ENCODE measurements at regions not wholly inside any gene's neighbourhood (a gene's known extent, or its start where the extent isn't known, plus 50 kb on each side); places are given as distances from the start of the nearest gene placed in this dataset.
"Not testable (repeated sequence)": the region's sequence is repeated elsewhere in the genome, so short reads cannot be mapped to it uniquely, and the experiment has no call there.

DNA sequence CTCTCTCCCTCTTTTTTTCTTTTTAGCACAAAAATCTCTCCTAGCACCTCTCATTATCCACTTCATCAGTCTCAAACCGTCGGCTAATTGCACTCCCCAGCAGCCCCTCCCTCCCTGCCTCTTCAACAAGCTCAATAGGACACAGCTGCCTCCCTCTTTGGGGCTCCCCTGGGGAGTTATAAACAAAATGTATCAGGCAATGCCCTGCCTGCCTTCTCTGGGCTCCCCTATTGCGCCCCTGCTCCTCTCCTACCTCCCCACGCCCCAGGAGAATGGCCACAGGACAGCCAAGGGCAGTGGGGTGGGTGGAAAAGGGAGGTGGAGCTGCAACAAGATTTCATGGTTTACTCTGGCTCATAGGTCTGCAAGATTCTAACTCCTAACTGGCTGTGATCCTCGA, 147.1 kb upstream of the GRIK3 start:
- H3K4me1 Mint-ChIP-seq (ENCODE audit: low read depth) = no peaks in the 10 kb centered on the region
- H3K4me3 Mint-ChIP-seq (ENCODE audit: low read depth) = no peak overlapping the region
- H3K27ac Mint-ChIP-seq = no peak overlapping the region
- no peak for DNase-seq (ENCODE audit: low spot score, unreplicated experiment)
- no peaks in the 10 kb centered on the region for H3K9me3 Mint-ChIP-seq (ENCODE audit: low read depth)
- TF ChIP-seq, protein P1, sequence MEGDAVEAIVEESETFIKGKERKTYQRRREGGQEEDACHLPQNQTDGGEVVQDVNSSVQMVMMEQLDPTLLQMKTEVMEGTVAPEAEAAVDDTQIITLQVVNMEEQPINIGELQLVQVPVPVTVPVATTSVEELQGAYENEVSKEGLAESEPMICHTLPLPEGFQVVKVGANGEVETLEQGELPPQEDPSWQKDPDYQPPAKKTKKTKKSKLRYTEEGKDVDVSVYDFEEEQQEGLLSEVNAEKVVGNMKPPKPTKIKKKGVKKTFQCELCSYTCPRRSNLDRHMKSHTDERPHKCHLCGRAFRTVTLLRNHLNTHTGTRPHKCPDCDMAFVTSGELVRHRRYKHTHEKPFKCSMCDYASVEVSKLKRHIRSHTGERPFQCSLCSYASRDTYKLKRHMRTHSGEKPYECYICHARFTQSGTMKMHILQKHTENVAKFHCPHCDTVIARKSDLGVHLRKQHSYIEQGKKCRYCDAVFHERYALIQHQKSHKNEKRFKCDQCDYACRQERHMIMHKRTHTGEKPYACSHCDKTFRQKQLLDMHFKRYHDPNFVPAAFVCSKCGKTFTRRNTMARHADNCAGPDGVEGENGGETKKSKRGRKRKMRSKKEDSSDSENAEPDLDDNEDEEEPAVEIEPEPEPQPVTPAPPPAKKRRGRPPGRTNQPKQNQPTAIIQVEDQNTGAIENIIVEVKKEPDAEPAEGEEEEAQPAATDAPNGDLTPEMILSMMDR (IDR thresholded peaks at IDR 0.05; ENCODE audit: unreplicated experiment) = no peak
- H3K36me3 Mint-ChIP-seq (ENCODE audit: insufficient read depth) = no peaks in the 10 kb centered on the region
- H3K27me3 Mint-ChIP-seq = peaks cover 3% of the 10 kb centered on the region

DNA sequence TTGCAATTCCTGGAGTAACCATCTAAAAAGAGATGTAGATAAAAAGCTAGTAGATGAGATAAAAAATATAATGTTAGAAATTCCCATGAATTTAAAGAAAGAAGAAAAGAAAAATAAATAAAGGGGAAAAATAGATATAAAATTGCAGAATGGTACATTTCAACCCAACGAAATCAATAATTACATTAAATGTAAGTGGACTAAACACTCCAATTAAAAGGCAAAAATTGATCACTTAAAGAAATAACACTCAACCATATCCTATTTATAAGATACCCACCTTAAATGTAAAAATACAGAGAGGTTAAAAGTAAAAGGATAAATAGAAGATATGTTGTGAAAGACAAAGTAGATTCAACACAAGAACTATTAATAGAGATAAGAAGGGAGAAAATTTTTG, 150.5 kb upstream of the GRIK3 start:
- Mint-ChIP-seq H3K36me3 (ENCODE audit: insufficient read depth) (no peaks in the 10 kb centered on the region), H3K27me3 (no peaks in the 10 kb centered on the region), H3K4me3 (ENCODE audit: low read depth) (no peak overlapping the region), H3K9me3 (ENCODE audit: low read depth) (no peaks in the 10 kb centered on the region), H3K27ac (no peak overlapping the region), H3K4me1 (ENCODE audit: low read depth) (peaks cover 2% of the 10 kb centered on the region)
- DNase-seq (ENCODE audit: low spot score, unreplicated experiment) = no peak
- TF ChIP-seq, protein P1 (IDR thresholded peaks at IDR 0.05; ENCODE audit: unreplicated experiment) = no peak

DNA sequence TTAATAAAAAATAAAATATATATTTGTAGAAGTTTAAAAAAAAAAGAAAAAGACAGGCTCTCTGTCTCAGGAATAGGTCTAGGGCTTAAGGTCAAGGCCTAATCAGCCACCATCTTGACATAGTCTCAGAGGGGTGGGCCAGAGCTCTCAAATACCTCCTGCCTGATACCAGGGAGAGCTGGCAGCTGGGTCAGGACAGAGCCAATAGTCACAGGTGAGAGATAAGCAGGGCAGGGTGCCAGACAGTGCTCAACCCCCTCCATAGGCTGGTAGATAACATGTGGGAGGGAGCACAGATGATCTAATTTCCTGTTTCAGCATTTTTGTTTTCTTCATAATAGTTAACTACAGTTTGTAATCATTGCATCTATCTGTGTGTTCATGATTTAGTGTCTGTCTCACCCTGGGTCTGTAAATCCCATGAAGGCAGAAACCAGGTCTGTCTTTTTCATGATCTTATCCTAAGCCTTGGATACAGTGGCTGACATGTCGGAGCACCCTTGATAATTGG, 152.0 kb upstream of the GRIK3 start:
- Mint-ChIP-seq H3K4me1 (ENCODE audit: low read depth) (peaks cover 2% of the 10 kb centered on the region), H3K9me3 (ENCODE audit: low read depth) (no peaks in the 10 kb centered on the region), H3K4me3 (ENCODE audit: low read depth) (no peak overlapping the region), H3K27ac (no peak overlapping the region), H3K27me3 (peaks cover 10% of the 10 kb centered on the region), H3K36me3 (ENCODE audit: insufficient read depth) (no peaks in the 10 kb centered on the region)
- TF ChIP-seq, protein P1 (IDR thresholded peaks at IDR 0.05; ENCODE audit: unreplicated experiment) = no peak
- no peak for DNase-seq (ENCODE audit: low spot score, unreplicated experiment)

DNA sequence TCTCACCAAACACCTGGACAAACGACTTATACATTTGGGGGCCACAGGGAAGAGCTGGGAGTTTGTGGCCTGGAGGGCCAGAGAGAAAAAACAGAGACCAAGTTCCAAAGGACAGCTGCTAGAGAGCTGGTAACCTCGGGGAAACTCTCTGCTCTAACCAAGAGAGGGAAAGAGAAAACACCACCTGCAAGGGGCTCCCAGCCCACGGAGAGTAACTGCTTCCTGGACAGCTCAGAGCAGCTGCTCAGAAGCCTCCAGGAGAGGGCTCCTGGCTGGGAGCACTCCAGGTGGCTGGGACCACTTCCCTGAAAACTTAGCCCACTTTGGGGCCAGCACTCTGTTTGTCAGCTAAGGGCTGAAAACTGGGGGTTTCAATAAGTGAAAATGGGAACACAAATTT, 154.8 kb upstream of the GRIK3 start:
- Mint-ChIP-seq H3K36me3 (ENCODE audit: insufficient read depth) (no peaks in the 10 kb centered on the region), H3K4me3 (ENCODE audit: low read depth) (no peak overlapping the region), H3K4me1 (ENCODE audit: low read depth) (peaks cover 2% of the 10 kb centered on the region), H3K9me3 (ENCODE audit: low read depth) (no peaks in the 10 kb centered on the region), H3K27ac (no peak overlapping the region), H3K27me3 (peaks cover 11% of the 10 kb centered on the region)
- TF ChIP-seq, protein P1 (IDR thresholded peaks at IDR 0.05; ENCODE audit: unreplicated experiment) = no peak
- DNase-seq (ENCODE audit: low spot score, unreplicated experiment) = no peak

DNA sequence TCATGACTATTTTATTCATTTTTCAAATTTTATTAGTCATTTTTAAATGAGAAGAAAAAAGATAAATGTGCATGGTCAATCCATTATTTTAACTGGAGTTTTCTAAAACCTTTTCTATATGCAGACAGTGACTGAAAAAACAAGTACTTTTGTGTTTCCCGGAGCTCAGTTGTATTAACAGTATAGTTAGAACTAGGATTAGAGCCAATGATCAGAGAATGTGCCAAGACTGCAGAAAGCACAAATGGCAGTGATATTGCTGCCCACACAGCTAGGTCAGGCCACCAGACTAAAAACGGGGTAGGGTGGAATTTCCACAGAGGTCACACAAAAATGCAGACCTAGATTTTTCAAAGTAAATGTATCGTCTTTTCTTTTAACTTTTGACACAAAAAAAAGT, 163.1 kb upstream of the GRIK3 start:
- no peak overlapping the region for H3K4me3 Mint-ChIP-seq (ENCODE audit: low read depth)
- no peak for DNase-seq (ENCODE audit: low spot score, unreplicated experiment)
- peaks cover 7% of the 10 kb centered on the region for H3K9me3 Mint-ChIP-seq (ENCODE audit: low read depth)
- H3K4me1 Mint-ChIP-seq (ENCODE audit: low read depth) = no peaks in the 10 kb centered on the region
- TF ChIP-seq, protein P1 (IDR thresholded peaks at IDR 0.05; ENCODE audit: unreplicated experiment) = no peak
- no peak overlapping the region for H3K27ac Mint-ChIP-seq
- H3K36me3 Mint-ChIP-seq (ENCODE audit: insufficient read depth) = no peaks in the 10 kb centered on the region
- H3K27me3 Mint-ChIP-seq = peaks cover under 1% of the 10 kb centered on the region

DNA sequence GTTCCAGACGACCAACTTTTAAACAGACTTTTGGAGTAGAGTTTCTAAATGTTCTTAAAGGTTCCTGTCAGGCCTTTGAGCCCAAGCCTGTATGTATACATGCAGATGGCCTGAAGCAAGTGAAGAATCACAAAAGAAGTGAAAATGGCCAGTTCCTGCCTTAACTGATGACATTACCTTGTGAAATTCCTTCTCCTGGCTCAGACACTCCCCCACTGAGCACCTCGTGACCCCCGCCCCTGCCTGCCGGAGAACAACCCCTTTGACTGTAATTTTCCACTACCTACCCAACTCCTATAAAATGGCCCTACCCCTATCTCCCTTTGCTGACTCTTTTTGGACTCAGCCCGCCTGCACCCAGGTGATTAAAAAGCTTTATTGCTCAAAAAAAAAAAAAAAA, 180.0 kb upstream of the GRIK3 start:
- H3K4me3 Mint-ChIP-seq (ENCODE audit: low read depth); H3K9me3 Mint-ChIP-seq (ENCODE audit: low read depth); H3K36me3 Mint-ChIP-seq (ENCODE audit: insufficient read depth); H3K27me3 Mint-ChIP-seq; H3K27ac Mint-ChIP-seq; H3K4me1 Mint-ChIP-seq (ENCODE audit: low read depth); DNase-seq (ENCODE audit: low spot score, unreplicated experiment): not testable (repeated sequence)
